ENCODE measurements at regions not wholly inside any gene's neighbourhood (a gene's known extent, or its start where the extent isn't known, plus 50 kb on each side); places are given as distances from the start of the nearest gene placed in this dataset.

DNA sequence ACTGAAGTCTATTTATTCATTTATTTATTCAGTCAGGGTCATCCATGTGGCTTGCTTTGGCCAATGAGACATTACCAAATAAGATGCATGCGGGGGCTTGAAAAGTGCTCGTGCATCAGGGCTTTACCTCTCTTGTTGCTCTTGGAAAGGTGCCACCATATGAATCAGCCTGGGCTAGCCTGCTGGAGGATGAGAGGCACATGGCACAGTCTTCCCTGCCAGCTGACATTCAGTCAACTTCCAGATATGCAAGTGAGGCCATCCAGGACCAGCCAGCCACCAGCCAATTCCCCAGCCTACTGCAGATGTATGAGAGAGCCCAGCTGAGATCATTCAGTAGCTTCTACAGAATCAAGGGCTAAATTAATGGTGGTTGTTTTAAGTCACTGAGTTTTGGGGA lies 105.2 kb upstream of the RPH3A start:
- TF ChIP-seq, protein P1, sequence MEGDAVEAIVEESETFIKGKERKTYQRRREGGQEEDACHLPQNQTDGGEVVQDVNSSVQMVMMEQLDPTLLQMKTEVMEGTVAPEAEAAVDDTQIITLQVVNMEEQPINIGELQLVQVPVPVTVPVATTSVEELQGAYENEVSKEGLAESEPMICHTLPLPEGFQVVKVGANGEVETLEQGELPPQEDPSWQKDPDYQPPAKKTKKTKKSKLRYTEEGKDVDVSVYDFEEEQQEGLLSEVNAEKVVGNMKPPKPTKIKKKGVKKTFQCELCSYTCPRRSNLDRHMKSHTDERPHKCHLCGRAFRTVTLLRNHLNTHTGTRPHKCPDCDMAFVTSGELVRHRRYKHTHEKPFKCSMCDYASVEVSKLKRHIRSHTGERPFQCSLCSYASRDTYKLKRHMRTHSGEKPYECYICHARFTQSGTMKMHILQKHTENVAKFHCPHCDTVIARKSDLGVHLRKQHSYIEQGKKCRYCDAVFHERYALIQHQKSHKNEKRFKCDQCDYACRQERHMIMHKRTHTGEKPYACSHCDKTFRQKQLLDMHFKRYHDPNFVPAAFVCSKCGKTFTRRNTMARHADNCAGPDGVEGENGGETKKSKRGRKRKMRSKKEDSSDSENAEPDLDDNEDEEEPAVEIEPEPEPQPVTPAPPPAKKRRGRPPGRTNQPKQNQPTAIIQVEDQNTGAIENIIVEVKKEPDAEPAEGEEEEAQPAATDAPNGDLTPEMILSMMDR (IDR thresholded peaks at IDR 0.05; ENCODE audit: poor library complexity, severe bottlenecking), result no peak
- TF ChIP-seq POLR2AphosphoS5 (IDR thresholded peaks at IDR 0.05) (no peak), EP300 (conservative IDR thresholded peaks at IDR 0.05; ENCODE audit: poor library complexity, severe bottlenecking) (no peak)
